ENCODE measurements at regions not wholly inside any gene's neighbourhood (a gene's known extent, or its start where the extent isn't known, plus 50 kb on each side); places are given as distances from the start of the nearest gene placed in this dataset.
A peak's percentile ranks its signal among the peaks of the same experiment; 100 is the strongest.
"Not testable (repeated sequence)": the region's sequence is repeated elsewhere in the genome, so short reads cannot be mapped to it uniquely, and the experiment has no call there.

DNA sequence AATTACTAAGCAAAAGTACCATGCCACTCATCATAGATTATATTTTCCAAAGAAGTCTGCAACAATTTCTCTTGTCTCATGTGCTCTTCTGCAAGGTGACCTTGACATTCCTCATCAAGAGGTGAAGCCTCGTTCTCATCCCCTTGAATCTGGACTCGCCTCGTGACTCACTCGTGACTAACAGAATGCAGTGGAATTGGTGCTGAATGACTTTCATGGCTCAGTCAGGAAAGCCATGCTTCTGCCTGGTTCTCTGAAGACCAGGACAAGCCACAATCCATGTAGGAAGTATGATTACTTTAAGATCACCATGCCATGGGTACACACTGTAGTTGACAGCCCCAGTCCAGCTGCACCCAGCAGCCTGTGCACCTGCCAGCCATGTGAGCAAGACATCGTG lies 335.8 kb downstream of the GADD45G start:
- DNase-seq: no peak
- peaks cover 0 to 34% (median 27%) of the 10 kb centered on the region in 3 donors for H3K27me3 Mint-ChIP-seq
- H3K4me3 Mint-ChIP-seq: no peak overlapping the region
- no peak overlapping the region for H3K27ac Mint-ChIP-seq
- no peaks in the 10 kb centered on the region for H3K36me3 Mint-ChIP-seq
- H3K4me1 Mint-ChIP-seq: peaks cover 0 to 7% (median 0%) of the 10 kb centered on the region in 3 donors
- ATAC-seq (ENCODE audit: low read depth in 2 of 2): no peak
- no peaks in the 10 kb centered on the region for H3K9me3 Mint-ChIP-seq

- H3K27ac Mint-ChIP-seq: peak overlapping the region in 1 of 6 donors; percentile 8
- H3K4me1 Mint-ChIP-seq: no peaks in the 10 kb centered on the region
- DNase-seq (no peak), ATAC-seq (ENCODE audit: low read depth in 2 of 2) (no peak)
- H3K4me3 Mint-ChIP-seq: no peak overlapping the region
- no peaks in the 10 kb centered on the region for H3K9me3 Mint-ChIP-seq
- H3K27me3 Mint-ChIP-seq: peaks cover 0 to 37% (median 27%) of the 10 kb centered on the region in 3 donors
- no peaks in the 10 kb centered on the region for H3K36me3 Mint-ChIP-seq
Observed at GRCh38 chr9:89941875-89942274, 337.1 kb downstream of the GADD45G start.

GRCh38 chr9:89942643-89943042 lies 337.8 kb downstream of the GADD45G start:
- no peak for DNase-seq
- no peak overlapping the region for H3K4me3 Mint-ChIP-seq
- no peaks in the 10 kb centered on the region for H3K36me3 Mint-ChIP-seq

GRCh38 chr9:89943309-89943708 lies 338.5 kb downstream of the GADD45G start:
- no peak overlapping the region for H3K4me3 Mint-ChIP-seq
- peaks cover 3 to 4% (median 3%) of the 10 kb centered on the region in 3 donors for H3K4me1 Mint-ChIP-seq
- peaks cover 0 to 6% (median 0%) of the 10 kb centered on the region in 7 donors for H3K9me3 Mint-ChIP-seq
- H3K27ac Mint-ChIP-seq: no peak overlapping the region
- no peaks in the 10 kb centered on the region for H3K36me3 Mint-ChIP-seq
- ATAC-seq (ENCODE audit: low read depth in 2 of 2) (no peak), DNase-seq (no peak)
- peaks cover 0 to 37% (median 27%) of the 10 kb centered on the region in 3 donors for H3K27me3 Mint-ChIP-seq

More at GRCh38 chr9:89942643-89943042, 337.8 kb downstream of the GADD45G start:
- Mint-ChIP-seq H3K9me3 (peaks cover 0 to 6% (median 0%) of the 10 kb centered on the region in 7 donors), H3K4me1 (peaks cover 0 to under 1% (median 0%) of the 10 kb centered on the region in 3 donors), H3K27me3 (peaks cover 0 to 37% (median 27%) of the 10 kb centered on the region in 3 donors), H3K27ac (peak overlapping the region in 1 of 6 donors; percentile 31)
- no peak for ATAC-seq (ENCODE audit: low read depth in 2 of 2)

- Mint-ChIP-seq H3K27me3 (peaks cover 0 to 37% (median 25%) of the 10 kb centered on the region in 3 donors), H3K27ac (no peak overlapping the region), H3K36me3 (no peaks in the 10 kb centered on the region), H3K4me3 (no peak overlapping the region), H3K9me3 (peaks cover 0 to 6% (median 0%) of the 10 kb centered on the region in 7 donors), H3K4me1 (peaks cover 3 to 4% (median 3%) of the 10 kb centered on the region in 3 donors)
- DNase-seq (no peak), ATAC-seq (ENCODE audit: low read depth in 2 of 2) (no peak)
Observed at GRCh38 chr9:89943728-89944127, 338.9 kb downstream of the GADD45G start.

GRCh38 chr9:89945133-89945532 lies 340.3 kb downstream of the GADD45G start:
- Mint-ChIP-seq H3K4me3 (no peak overlapping the region), H3K27ac (no peak overlapping the region), H3K4me1 (peaks cover 3 to 4% (median 3%) of the 10 kb centered on the region in 3 donors), H3K27me3 (peaks cover 0 to 33% (median 12%) of the 10 kb centered on the region in 3 donors), H3K9me3 (peaks cover 0 to 6% (median 2%) of the 10 kb centered on the region in 7 donors), H3K36me3 (no peaks in the 10 kb centered on the region)
- DNase-seq: no peak
- ATAC-seq (ENCODE audit: low read depth in 2 of 2): no peak

GRCh38 chr9:89946741-89947140 lies 341.9 kb downstream of the GADD45G start:
- no peaks in the 10 kb centered on the region for H3K36me3 Mint-ChIP-seq

DNA sequence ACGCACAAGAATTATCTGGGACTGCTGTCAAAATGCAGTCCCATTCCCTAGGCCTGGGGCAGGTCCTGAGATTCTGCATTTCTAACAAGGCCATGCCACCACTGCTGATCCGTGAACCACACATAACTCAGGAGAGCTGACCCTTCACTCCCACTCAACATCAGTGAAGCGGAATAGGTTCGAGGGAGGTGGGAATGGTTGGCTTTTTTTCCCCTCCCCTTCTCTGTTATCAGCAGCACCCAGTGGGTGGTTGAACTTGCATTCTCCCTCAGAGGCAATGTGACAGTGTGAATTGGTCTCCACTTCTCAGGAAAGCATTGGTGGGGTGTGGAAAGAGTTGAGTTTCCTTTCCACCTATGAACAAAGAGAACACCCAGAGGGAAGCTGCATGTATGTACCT lies 344.3 kb downstream of the GADD45G start:
- Mint-ChIP-seq H3K36me3 (no peaks in the 10 kb centered on the region), H3K27ac (no peak overlapping the region), H3K4me3 (no peak overlapping the region), H3K4me1 (peaks cover 3 to 4% (median 3%) of the 10 kb centered on the region in 3 donors), H3K27me3 (peaks cover 0 to 19% (median 6%) of the 10 kb centered on the region in 3 donors), H3K9me3 (peaks cover 0 to 7% (median 2%) of the 10 kb centered on the region in 7 donors)
- no peak for ATAC-seq (ENCODE audit: low read depth in 2 of 2)
- no peak for DNase-seq

More at GRCh38 chr9:89946741-89947140, 341.9 kb downstream of the GADD45G start:
- no peak for ATAC-seq (ENCODE audit: low read depth in 2 of 2)
- no peak for DNase-seq
- Mint-ChIP-seq H3K27me3 (peaks cover 0 to 33% (median 16%) of the 10 kb centered on the region in 3 donors), H3K9me3 (peaks cover 0 to 7% (median 2%) of the 10 kb centered on the region in 7 donors), H3K4me1 (peaks cover 3 to 4% (median 3%) of the 10 kb centered on the region in 3 donors), H3K4me3 (no peak overlapping the region), H3K27ac (no peak overlapping the region)

DNA sequence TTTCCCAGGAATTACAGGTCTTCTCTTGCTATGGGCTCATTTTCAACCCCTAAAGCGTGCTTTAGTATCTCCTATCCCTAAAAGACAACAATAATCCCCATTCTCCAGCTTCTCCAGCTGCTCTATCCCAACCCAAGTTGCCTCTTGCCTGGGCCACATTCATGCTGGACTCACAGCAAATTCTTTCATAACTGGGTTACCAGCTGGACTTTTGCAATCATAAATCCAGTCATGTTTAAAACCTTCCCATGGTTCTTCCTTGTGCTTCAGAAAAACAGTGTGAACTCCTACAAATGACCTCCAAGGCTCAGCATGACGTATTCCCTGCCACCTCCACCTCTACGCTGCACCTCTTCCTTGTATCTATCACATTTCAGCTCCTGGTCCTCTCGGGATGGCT lies 346.9 kb downstream of the GADD45G start:
- DNase-seq (no peak), ATAC-seq (ENCODE audit: low read depth in 2 of 2) (no peak)
- Mint-ChIP-seq H3K9me3 (peaks cover 0 to 7% (median 2%) of the 10 kb centered on the region in 7 donors), H3K27ac (peak overlapping the region in 1 of 6 donors; percentile 28), H3K4me3 (no peak overlapping the region), H3K4me1 (peaks cover 3 to 4% (median 3%) of the 10 kb centered on the region in 3 donors), H3K27me3 (peaks cover 0 to 11% (median 6%) of the 10 kb centered on the region in 3 donors), H3K36me3 (no peaks in the 10 kb centered on the region)

DNA sequence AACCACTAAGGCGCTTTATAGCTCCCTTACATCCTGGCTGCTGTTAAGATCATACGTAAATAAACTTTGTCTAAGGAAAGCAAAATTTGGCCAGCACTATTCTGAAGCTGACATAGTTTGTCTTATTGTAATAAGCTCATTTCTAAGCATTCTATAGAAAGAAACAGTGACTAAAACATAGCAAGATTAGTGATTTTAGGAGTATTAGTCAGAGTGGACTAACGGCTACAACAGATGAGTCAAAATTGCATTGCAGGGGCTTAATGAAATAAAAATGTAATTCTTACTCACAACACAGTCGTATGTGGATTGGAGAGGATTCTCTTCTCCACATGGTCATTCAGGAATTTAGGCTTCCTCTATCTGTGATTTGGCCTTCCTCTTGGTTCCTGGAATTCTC lies 347.6 kb downstream of the GADD45G start:
- Mint-ChIP-seq H3K9me3 (peaks cover 0 to 7% (median 1%) of the 10 kb centered on the region in 7 donors), H3K27ac (no peak overlapping the region), H3K27me3 (peaks cover 0 to 11% (median 6%) of the 10 kb centered on the region in 3 donors), H3K4me1 (peaks cover 3 to 4% (median 3%) of the 10 kb centered on the region in 3 donors), H3K4me3 (no peak overlapping the region), H3K36me3 (no peaks in the 10 kb centered on the region)
- DNase-seq (no peak), ATAC-seq (ENCODE audit: low read depth in 2 of 2) (no peak)

DNA sequence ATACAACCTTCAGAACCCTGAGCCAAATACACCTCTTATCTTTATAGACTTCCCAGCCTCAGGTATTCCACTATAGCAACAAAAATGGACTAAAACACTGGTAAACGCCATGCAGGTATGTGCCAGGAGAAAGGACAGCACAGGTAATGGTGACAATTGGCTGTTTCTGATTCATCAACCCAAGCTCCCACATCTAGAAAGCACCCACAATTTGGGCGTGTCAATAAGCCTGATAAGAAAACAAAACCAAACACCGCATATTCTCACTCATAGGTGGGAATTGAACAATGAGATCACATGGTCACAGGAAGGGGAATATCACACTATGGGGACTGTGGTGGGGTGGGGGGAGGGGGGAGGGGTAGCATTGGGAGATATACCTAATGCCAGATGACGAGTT lies 348.5 kb downstream of the GADD45G start:
- H3K4me1 Mint-ChIP-seq; H3K4me3 Mint-ChIP-seq; H3K36me3 Mint-ChIP-seq; DNase-seq; H3K9me3 Mint-ChIP-seq; ATAC-seq (ENCODE audit: low read depth in 2 of 2): not testable (repeated sequence)
- Mint-ChIP-seq H3K27ac (peak overlapping the region in 1 of 6 donors; percentile 35), H3K27me3 (peaks cover 0 to 11% (median 6%) of the 10 kb centered on the region in 3 donors)

DNA sequence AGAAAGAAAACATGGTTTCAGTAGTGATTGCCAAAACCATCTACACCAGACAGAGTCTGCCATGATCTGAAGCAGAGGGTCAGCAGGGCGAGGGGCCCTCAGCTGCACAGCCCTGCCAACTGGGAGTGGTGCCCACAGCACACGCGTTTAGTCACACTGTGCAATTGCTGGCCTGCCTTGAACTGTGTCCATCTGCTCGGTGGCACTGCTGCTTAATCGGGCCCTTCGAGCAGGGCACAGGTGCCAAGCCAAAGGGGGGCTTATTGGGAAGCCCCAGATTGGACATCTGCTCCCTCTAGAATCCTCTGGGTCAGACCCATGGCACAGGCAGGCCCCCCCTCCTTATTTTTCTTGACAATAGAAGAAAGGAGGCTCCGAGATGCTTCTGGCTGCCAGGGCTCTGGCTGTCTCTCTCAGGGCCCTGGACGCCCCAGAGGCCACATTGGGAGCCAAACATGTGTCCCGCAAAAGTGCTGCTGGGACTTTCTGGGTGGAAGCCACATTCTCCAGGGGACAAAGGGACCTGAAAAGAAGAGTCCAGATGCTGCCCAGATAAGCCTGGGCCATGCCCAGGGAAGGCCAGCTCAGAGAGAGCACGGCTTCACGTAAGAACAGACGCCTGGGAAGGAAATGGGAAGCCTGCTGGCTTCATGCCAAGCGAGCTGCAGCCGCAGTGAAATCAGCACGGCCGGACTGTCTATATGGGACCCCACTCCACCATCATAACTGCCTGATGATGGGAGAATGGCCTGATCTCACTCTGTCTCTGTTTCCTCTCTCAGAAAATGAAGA lies 349.2 kb downstream of the GADD45G start:
- Mint-ChIP-seq H3K4me3 (no peak overlapping the region), H3K36me3 (no peaks in the 10 kb centered on the region), H3K27ac (peak overlapping the region in 1 of 6 donors; percentile 13), H3K27me3 (peaks cover 0 to 11% (median 6%) of the 10 kb centered on the region in 3 donors), H3K4me1 (no peaks in the 10 kb centered on the region), H3K9me3 (peaks cover 0 to 5% (median 0%) of the 10 kb centered on the region in 7 donors)
- no peak for ATAC-seq (ENCODE audit: low read depth in 2 of 2)
- DNase-seq: no peak

DNA sequence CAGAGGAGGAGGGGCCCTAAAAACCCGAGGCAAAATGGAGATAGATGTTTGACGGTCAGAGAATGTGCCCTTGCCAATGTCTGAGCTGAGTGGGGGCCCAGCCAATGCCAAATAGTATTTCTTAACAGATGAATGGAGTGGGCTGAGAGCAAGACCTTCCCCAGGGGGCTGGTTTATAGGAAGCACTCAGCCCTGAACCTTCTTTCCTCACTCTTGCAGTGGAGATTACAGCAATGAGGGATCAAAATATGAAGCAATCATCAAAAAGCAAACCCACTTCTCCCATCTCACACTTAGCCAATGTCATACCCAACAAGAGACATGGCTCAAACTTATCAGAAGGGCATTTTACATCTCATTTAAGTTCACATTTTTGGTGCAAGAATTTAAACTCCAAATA lies 350.3 kb downstream of the GADD45G start:
- H3K27me3 Mint-ChIP-seq: peaks cover 0 to 11% (median 6%) of the 10 kb centered on the region in 3 donors
- no peak for DNase-seq
- H3K4me3 Mint-ChIP-seq: no peak overlapping the region
- H3K36me3 Mint-ChIP-seq: no peaks in the 10 kb centered on the region
- no peaks in the 10 kb centered on the region for H3K4me1 Mint-ChIP-seq
- no peak overlapping the region for H3K27ac Mint-ChIP-seq
- ATAC-seq (ENCODE audit: low read depth in 2 of 2): no peak
- peaks cover 0 to under 1% (median 0%) of the 10 kb centered on the region in 7 donors for H3K9me3 Mint-ChIP-seq

- Mint-ChIP-seq H3K9me3 (no peaks in the 10 kb centered on the region), H3K4me3 (no peak overlapping the region), H3K27ac (no peak overlapping the region), H3K4me1 (no peaks in the 10 kb centered on the region), H3K36me3 (no peaks in the 10 kb centered on the region), H3K27me3 (peaks cover 0 to 11% (median 6%) of the 10 kb centered on the region in 3 donors)
- DNase-seq (no peak), ATAC-seq (ENCODE audit: low read depth in 2 of 2) (no peak)
Observed at GRCh38 chr9:89955626-89956025, 350.8 kb downstream of the GADD45G start.
